GM13976 (cell line): ENCODE measurements at regions not wholly inside any gene's neighbourhood (a gene's known extent, or its start where the extent isn't known, plus 50 kb on each side); places are given as distances from the start of the nearest gene placed in this dataset.
"Not testable (repeated sequence)": the region's sequence is repeated elsewhere in the genome, so short reads cannot be mapped to it uniquely, and the experiment has no call there.

ENCODE experiments used
- DNase-seq: peaks from one replicate; pipeline ENCODE4 v3.0.0; 2012; ENCODE audit warnings: low spot score
- in situ Hi-C: fragments of 300-500 bp; cut with MboI; formaldehyde crosslinking; loops from one replicate; pipeline ENCODE4 v1.12.0; 2022; ENCODE audit warnings: low sequenced_read_pairs, mixed read lengths, inconsistent platforms; ENCODE audit not compliant: unreplicated experiment
- TF ChIP-seq, protein P1 (sequence below): IDR thresholded peaks from 2 replicates; pipeline ENCODE4 v1.5.1; 2012; ENCODE audit warnings: borderline replicate concordance, mild to moderate bottlenecking; ENCODE audit not compliant: insufficient read depth; ENCODE audit errors: extremely low read depth, missing control alignments, control extremely low read depth

DNA sequence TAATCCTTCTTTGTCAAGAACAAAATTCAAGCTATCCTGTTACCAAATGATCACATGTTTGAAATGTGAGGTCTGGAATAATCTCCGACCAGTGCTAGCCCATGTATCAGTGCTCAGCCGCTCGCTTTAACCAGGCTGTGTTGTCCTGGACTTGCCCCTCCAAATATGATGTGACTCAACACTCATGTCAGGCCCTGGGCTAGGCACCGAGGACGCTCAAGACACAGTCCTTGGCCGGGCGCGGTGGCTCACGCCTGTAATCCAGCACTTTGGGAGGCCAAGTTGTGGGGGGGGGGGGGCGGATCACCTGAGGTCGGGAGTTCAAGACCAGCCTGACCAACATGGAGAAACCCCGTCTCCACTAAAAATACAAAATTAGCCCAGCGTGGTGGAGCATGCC, 54.1 kb upstream of the WNT7B start:
- in situ Hi-C loops = no loop called here
- DNase-seq = no peak
- TF ChIP-seq, protein P1, sequence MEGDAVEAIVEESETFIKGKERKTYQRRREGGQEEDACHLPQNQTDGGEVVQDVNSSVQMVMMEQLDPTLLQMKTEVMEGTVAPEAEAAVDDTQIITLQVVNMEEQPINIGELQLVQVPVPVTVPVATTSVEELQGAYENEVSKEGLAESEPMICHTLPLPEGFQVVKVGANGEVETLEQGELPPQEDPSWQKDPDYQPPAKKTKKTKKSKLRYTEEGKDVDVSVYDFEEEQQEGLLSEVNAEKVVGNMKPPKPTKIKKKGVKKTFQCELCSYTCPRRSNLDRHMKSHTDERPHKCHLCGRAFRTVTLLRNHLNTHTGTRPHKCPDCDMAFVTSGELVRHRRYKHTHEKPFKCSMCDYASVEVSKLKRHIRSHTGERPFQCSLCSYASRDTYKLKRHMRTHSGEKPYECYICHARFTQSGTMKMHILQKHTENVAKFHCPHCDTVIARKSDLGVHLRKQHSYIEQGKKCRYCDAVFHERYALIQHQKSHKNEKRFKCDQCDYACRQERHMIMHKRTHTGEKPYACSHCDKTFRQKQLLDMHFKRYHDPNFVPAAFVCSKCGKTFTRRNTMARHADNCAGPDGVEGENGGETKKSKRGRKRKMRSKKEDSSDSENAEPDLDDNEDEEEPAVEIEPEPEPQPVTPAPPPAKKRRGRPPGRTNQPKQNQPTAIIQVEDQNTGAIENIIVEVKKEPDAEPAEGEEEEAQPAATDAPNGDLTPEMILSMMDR = no peak

DNA sequence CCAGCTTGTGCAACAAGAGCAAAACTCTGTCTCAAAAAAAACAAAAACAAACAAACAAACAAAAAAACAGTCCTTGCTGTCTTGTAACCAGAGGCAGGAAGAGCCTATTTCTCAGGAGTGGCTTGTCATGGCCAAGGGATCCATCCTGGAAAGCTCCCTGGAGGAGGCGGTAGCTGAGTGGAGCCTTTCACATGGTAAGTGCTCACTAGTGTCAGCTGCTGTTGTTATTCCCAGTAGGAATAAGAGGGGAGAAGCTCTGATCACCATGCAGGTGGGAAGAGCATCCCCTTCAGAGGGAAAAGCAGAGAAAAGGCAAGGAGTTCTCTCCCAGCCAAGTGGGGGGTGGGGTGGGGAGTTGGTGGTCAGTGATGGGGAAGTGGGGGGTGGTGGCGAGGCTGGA, 54.6 kb upstream of the WNT7B start:
- TF ChIP-seq, protein P1 = no peak
- in situ Hi-C loops = no loop called here
- DNase-seq = no peak

DNA sequence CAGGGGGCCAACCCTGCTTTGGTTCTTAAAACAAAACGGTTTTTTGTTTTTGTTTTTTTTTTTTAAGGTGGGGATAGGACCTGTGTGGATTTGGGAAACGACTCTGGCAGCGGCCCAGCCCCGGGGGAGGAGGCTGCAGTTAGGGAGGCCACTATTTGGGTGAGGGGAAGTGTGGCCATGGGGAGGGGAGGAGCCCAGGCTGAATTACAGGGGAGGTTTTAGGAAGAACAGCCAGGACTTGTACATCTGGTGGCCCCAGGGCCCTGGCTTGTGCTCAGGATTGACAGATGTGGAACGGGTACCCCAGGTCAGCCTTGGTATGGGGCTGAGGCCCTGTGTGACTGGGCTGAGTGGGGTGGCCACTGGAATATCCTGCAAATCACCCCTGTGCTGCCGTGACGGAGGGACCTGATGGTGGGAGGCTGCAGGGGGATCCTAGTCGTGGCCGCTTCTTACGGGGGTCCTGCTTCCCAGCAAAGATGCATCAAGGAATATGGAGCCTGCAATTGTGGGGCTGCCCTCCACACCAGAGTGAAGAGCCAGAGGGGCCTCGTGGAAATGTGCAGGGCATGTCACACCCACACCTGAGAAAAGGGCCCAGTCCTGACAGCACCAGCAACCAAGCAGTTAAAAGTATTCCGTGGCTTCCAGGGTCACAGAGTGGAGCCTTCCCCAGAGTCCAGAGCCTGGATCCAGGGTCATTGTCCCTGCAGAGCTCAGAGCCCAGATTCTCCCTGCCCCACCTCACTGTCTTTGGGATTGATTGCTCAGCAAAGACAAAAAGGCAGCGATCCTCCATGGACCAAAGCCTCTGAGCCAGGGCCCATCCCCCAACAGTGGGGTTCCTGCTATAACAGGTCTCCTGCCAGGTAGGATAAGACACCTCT, 55.2 kb upstream of the WNT7B start:
- in situ Hi-C loops = no loop called here
- TF ChIP-seq, protein P1 = no peak
- no peak for DNase-seq

DNA sequence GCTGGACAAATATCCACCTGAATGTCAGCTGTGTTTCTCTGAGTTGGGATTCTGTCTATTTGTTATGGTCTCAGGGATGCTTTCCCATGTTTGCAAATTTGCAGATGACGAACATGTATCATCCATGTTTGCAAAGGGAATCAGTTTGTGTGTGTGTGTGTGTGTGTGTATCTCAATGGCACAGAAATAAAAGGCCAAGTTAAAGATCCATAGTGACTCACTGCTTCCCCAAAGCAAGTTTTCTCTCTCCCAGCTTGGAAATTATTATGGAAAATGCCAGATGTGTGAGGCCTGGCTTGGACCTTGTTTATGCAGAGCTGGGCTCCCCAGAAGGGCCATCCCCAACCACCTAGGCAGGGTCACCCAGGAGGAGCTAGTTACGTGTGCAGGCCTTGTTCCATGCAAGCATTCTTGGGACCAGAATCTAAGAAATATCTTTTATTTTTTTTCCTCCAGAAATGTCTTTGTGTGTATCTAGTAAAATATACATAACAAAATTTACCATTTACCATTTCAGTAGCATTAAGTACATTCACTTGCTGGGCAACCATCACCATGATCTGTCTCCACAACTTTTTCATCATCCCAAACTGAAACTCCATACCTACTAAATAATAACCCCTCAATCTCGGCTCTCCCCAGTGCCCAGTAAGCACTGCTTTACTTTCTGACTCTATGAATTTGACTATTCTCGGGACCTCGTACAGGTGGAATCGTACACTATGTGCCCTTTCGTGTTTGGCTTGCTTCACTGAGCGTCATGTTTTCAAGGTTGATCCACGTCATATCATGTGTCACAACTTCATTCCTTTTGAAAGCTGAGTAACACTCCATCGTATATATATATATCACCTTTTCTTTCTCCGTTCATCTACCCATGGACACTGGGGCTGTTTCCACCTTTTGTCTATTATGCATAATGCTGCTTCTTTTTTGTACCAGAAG, 56.6 kb upstream of the WNT7B start:
- in situ Hi-C loops = no loop called here
- TF ChIP-seq, protein P1 = no peak
- DNase-seq = no peak

DNA sequence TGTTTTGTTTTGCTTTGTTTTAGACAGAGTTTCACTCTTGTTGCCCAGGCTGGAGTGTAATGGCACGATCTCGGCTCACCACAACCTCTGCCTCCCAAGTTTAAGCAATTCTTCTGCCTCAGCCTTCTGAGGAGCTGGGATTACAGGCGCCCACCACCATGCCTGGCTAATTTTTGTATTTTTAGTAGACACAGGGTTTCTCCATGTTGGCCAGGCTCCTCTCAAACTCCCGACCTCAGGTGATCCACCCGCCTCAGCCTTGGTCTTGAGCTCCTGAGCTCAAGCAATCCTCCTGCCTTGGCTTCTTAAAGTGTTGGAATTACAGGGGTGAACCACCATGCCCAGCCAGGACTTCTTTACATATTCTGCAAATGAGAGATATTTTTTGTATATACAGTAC, 57.5 kb upstream of the WNT7B start:
- in situ Hi-C loops, DNase-seq: not testable (repeated sequence)

DNA sequence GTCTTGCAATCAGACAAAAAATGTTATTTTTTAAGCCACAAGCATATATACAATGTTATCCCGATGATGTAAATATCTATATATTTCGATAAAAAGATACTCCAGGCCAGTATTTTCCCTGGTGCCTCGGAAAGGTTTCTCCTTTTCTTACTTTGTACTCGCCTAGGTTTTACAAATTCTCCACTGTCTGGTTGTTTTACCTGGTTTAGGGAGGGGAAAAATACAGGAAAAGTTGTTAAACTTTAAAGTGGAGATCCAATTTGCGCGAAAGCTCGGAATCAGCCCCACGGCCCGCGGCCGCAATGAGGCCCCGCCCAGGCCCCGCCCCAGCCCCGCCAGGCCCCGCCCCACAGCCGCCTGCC, 58.4 kb upstream of the WNT7B start:
- TF ChIP-seq, protein P1 = no peak
- in situ Hi-C loops = no loop called here

More for the DNA sequence above, 58.4 kb upstream of the WNT7B start:
- no peak for DNase-seq
